ENCODE measurements at regions not wholly inside any gene's neighbourhood (a gene's known extent, or its start where the extent isn't known, plus 50 kb on each side); places are given as distances from the start of the nearest gene placed in this dataset.

DNA sequence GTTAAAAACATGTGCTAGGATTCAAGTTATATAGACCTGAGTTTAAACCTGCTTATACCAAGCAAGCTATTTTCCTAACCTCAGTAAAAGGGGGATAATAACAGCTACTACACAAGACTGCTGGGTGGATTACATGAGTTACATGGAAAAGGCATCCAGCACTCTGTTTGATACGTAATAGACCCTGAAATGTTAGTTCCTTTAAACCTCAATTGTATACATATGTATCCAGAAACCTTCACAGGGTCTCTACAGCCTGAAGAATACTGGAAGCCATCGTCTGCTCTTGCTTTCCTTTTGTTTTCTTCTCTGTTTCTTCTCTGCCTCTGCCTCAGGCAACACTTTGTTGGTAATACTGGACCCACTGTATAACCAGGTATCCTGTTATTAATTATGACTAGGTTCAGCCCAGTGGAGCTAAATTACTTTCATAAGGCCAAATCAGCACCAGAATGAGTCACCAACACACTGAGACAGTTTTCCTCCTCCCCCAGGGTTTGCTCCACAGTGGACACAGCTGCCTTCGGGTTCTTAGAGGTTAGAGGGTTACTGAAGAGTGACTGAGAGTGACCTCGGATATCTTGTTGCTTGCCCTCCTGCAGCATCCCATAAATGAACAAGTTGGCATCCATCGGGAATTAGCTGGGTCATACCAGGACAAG is 127.1 kb downstream of the CAPZA3 start:
- Histone ChIP-seq H2AFZ (replicated peaks; ENCODE audit: low read length, poor library complexity) (no peak overlapping the region), H4K8ac (ENCODE audit: low read depth in 2 of 2, low read length in 2 of 2) (no peak overlapping the region), H3K4me1 (ENCODE audit: control insufficient read depth, insufficient read depth, low read length) (no peaks in the 10 kb centered on the region), H3K4ac (ENCODE audit: low read depth, low read length) (no peak overlapping the region), H2BK5ac (ENCODE audit: low read depth, low read length, poor library complexity, severe bottlenecking) (no peak overlapping the region), H2AK5ac (ENCODE audit: low read depth, low read length) (no peak overlapping the region), H4K91ac (ENCODE audit: insufficient read depth, low read depth, low read length) (no peak overlapping the region), H3K79me1 (ENCODE audit: low read depth in 1 of 2, low read length in 2 of 2) (no peaks in the 10 kb centered on the region), H3K9ac (ENCODE audit: low read depth, low read length) (no peak overlapping the region), H3K9me1 (ENCODE audit: insufficient read depth, low read length) (0 out of 2 replicates have a peak, but pooled peaks cover 2% of the 10 kb centered on the region), H3K9me3 (ENCODE audit: control insufficient read depth, insufficient read depth, low read length) (no peaks in the 10 kb centered on the region), H3K4me2 (ENCODE audit: low read depth, low read length) (peak overlapping the region; percentile 17), H4K5ac (ENCODE audit: low read depth, low read length) (no peak overlapping the region), H3K4me3 (ENCODE audit: insufficient read depth, low read depth, low read length) (no peak overlapping the region), H3K36me3 (ENCODE audit: control insufficient read depth, insufficient read depth, low read length) (no peaks in the 10 kb centered on the region), H3K27me3 (ENCODE audit: control insufficient read depth, insufficient read depth, low read length) (no peaks in the 10 kb centered on the region), H2BK15ac (ENCODE audit: low read depth, low read length) (no peak overlapping the region), H2BK20ac (ENCODE audit: low read depth, low read length) (no peak overlapping the region), H4K20me1 (ENCODE audit: insufficient read depth, low read length) (no peaks in the 10 kb centered on the region), H2BK120ac (ENCODE audit: low read depth, low read length) (no peak overlapping the region), H3K56ac (ENCODE audit: extremely low read depth, insufficient read depth, low read length) (no peak overlapping the region), H3K23ac (ENCODE audit: low read depth, low read length) (no peak overlapping the region), H3K18ac (ENCODE audit: low read depth, low read length) (no peak overlapping the region), H3K14ac (replicated peaks; ENCODE audit: low read depth, low read length) (no peak overlapping the region), H2AK9ac (replicated peaks; ENCODE audit: low read depth, low read length, poor library complexity) (no peak overlapping the region), H3K27ac (ENCODE audit: insufficient read depth, low read length) (no peak overlapping the region)
- 86% methylated on average over 1 of the region's 5 CpGs; no CpG with 5 or more reads in 1 of the 2 experiments for WGBS, 2 experiments (ENCODE audit: extremely low coverage in 2 of 2, insufficient read length in 1 of 2)
- ChIA-PET CTCF (no interaction called here), POLR2A (ENCODE audit: unreplicated experiment) (no interaction called here)
- DNase-seq: peak; percentile 73
- TF ChIP-seq RAD21 (IDR thresholded peaks at IDR 0.05; ENCODE audit: low read length): no peak
- no peak for TF ChIP-seq MXI1 (IDR thresholded peaks at IDR 0.05; ENCODE audit: borderline replicate concordance, low read depth, low read length)
- TF ChIP-seq MAZ (IDR thresholded peaks at IDR 0.05; ENCODE audit: borderline replicate concordance, low read depth, low read length): no peak
- peak; percentile 45; the same call in 1 of the 2 replicates for TF ChIP-seq FOS (IDR thresholded peaks at IDR 0.05; ENCODE audit: low read depth, low read length)
- intact Hi-C loops (cut with micrococcal nuclease) (loop anchor here (10.0 kb wide), 1 partner anchor 270 kb away; no protein-coding TSS in a partner anchor), in situ Hi-C loops (cut with MboI; ENCODE audit: low sequenced_read_pairs) (loop anchor here (10.0 kb wide), 1 partner anchor 320 kb away; no protein-coding TSS in a partner anchor), dilution Hi-C loops (cut with HindIII; ENCODE audit: low sequenced_read_pairs, unreplicated experiment) (no loop called here)
- BruUV-seq (replicated peaks): no TSS peak
- ATAC-seq (ENCODE audit: low read depth): peak; percentile 94

All from IMR-90 (cell line).